Breast epithelium (tissue), 3 donors: ENCODE measurements at regions not wholly inside any gene's neighbourhood (a gene's known extent, or its start where the extent isn't known, plus 50 kb on each side); places are given as distances from the start of the nearest gene placed in this dataset.

Experiments
- POLR2A ChIP-seq: fragments of 450-650 bp; IDR thresholded peaks from one replicate; pipeline ENCODE4 v1.6.1; 2016; ENCODE audit warnings: antibody characterized with exemption, mild to moderate bottlenecking, moderate library complexity
- TF ChIP-seq, protein P1 (sequence below), 3 donors: fragments of 450-650 bp; IDR thresholded peaks; one replicate each; pipeline ENCODE4 v1.5.1; 2016 to 2017; ENCODE audit warnings: antibody characterized with exemption in 3 of 3, mild to moderate bottlenecking in 3 of 3, moderate library complexity in 3 of 3

- TF ChIP-seq POLR2A: no peak
- TF ChIP-seq, protein P1, sequence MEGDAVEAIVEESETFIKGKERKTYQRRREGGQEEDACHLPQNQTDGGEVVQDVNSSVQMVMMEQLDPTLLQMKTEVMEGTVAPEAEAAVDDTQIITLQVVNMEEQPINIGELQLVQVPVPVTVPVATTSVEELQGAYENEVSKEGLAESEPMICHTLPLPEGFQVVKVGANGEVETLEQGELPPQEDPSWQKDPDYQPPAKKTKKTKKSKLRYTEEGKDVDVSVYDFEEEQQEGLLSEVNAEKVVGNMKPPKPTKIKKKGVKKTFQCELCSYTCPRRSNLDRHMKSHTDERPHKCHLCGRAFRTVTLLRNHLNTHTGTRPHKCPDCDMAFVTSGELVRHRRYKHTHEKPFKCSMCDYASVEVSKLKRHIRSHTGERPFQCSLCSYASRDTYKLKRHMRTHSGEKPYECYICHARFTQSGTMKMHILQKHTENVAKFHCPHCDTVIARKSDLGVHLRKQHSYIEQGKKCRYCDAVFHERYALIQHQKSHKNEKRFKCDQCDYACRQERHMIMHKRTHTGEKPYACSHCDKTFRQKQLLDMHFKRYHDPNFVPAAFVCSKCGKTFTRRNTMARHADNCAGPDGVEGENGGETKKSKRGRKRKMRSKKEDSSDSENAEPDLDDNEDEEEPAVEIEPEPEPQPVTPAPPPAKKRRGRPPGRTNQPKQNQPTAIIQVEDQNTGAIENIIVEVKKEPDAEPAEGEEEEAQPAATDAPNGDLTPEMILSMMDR (IDR thresholded peaks at IDR 0.05): no peak
Observed at GRCh38 chr6:67535946-67536345, 1099.1 kb upstream of the ADGRB3 start.
